HCEC 1CT (cell line): ENCODE measurements at regions not wholly inside any gene's neighbourhood (a gene's known extent, or its start where the extent isn't known, plus 50 kb on each side); places are given as distances from the start of the nearest gene placed in this dataset.
A peak's percentile ranks its signal among the peaks of the same experiment; 100 is the strongest.

Experiments
- DNase-seq: peaks from one replicate; pipeline ENCODE4 v3.0.0-alpha.2; 2017

GRCh38 chr6:24987446-24988115 lies 51.8 kb upstream of the RIPOR2 start:
- no peak for DNase-seq

- no peak for DNase-seq
Observed at GRCh38 chr6:24988562-24988961, 52.8 kb upstream of the RIPOR2 start.

DNA sequence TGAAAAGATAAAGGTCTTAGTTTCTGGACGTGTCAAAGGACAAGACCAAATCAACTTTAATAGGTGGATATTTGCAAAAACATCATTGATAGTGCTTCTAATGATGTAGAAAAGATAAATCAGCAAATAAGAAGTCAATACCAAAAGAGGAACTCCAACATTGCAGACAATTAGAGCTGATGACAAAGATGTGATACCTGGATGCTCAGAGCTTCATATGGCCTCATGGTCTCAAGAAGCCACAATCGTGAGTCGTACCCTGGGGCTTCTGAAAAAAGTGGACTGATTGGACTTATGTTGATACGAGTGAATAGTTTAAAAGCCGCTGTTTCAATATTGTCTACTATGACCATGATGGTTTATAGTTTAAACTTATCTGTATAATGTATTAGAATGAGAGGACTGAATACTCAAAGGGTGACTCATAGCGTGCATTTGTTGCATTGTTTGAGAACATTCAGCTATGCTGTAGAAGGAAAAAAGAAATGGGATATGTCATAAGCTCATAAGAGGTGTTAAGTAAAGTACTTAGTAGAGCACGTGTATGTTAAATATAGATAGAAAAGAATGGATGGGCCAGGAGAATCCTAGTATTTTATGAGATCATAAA lies 54.6 kb upstream of the RIPOR2 start:
- peak; percentile 51 for DNase-seq

DNA sequence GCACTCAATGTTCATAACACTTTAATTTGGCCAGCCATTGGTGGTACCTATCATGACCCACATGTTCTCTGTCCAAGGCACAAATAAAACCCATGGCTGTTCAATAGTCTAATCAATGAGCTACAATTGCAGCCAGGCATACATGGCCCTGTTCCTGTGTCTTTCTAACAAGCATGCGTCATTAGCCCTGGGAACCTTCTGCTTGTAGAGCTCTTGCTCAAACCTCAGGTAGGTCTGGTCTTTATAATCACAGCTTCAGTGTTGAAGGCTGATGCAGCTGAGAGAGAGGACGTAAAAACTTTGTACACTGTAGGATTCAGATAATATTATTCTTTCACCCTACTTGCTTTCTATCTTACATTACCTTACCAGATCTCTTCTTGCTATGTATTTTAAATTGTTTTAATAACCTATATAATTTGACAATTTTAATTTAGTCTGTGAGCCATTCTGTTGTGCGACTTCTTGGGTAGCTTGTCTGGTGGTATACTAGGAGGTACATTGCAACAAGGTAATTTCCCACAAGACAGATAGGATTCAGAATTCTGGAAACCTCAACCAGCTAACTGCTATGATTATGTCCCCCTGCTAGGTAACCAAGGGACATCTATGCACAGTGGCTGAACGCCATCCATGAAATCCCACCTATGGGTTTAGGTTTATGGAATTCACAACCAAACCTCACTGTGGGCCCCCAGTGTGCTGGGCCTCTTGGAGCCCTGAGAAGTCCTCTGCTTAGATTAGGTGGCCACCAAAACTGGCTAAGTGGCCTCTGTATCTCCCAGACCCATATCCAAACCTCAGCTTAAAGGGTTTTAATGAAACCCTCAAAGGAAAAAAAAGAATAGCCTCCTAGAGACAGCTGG lies 55.4 kb upstream of the RIPOR2 start:
- no peak for DNase-seq

- peak; percentile 35 for DNase-seq
Observed at GRCh38 chr6:24991810-24992467, 56.2 kb upstream of the RIPOR2 start.

GRCh38 chr6:24994812-24995211 lies 59.1 kb upstream of the RIPOR2 start:
- DNase-seq = no peak

- DNase-seq = no peak
Observed at GRCh38 chr6:24995270-24995669, 59.5 kb upstream of the RIPOR2 start.

- DNase-seq = no peak
Observed at GRCh38 chr6:24996269-24996836, 60.6 kb upstream of the RIPOR2 start.

GRCh38 chr6:24997231-24997630 lies 61.5 kb upstream of the RIPOR2 start:
- no peak for DNase-seq

GRCh38 chr6:24997905-24998304 lies 62.1 kb upstream of the RIPOR2 start:
- no peak for DNase-seq

DNA sequence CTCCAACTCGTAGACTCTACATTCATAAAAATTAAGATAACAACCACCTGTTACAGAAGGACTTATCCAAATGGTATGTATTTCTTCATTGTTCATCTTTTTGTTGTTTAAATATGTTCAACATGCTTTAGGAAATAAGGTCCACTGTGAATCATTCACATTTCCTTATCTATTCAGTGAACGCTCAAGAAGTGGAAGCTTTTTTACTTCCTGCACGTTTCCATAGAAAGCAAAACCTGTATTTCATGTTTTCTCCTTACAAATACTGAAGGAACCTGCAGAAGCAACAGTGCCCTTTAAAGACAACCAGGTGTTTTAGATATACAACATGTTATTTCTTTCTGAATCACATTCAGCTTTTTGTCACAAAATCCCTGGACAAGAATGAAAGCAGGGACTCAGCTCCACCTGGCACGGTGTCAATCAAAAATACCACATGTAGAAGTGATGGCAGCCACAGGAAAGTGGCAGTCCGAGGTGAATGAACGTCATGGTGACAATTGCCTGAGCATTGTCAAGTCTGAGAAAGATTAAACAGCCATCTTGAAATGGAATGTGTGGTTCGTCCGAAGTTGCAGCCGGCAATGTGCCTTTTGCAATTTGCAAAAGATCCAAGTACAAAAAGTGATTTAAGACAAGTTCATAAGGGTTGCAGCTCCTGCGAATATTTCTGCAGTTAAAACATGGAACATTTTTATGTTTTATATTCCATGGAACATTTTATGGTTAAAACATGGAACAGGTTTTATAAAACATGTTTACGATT lies 66.7 kb upstream of the RIPOR2 start:
- DNase-seq = no peak

DNA sequence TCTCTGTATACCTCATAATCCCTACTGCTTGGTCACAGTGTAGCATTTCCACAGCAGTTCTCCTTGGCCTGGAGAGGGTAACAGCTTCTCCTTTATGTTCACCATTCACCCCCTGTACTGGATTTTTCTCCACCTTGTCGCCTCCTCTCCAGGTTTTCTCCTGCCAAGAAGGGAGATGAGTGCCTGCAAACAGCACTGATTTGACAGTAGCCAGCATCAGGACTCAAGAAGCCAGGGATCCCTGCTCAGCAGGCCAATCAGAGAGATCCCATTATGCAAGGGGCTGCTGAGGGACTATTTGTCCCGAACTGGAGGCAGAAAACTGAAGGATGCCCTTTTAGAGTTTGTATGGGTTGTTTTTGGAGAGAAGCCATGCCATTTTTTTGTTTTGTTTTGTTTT lies 68.6 kb upstream of the RIPOR2 start:
- no peak for DNase-seq

- DNase-seq = no peak
Observed at GRCh38 chr6:25005010-25005409, 69.2 kb upstream of the RIPOR2 start.

DNA sequence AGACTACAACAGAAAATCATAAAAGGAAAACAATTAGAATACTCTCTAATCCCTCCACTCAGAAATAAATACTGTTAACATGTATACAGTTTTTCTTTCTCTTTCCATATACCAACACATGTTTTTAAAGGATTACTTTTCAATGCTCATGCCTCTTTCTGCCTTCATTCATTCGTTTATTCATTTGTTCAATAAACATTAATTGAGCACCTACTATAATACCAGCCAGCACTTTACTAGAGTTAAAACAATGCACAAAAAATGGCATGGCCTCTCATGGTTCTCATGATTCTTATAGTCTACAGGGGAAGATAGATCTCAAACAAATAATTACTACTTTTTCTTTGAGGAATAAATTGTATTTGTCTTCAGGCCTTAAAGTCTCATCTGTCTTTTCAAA lies 70.3 kb upstream of the RIPOR2 start:
- no peak for DNase-seq

GRCh38 chr6:25006565-25007001 lies 70.8 kb upstream of the RIPOR2 start:
- DNase-seq = peak; percentile 29

- no peak for DNase-seq
Observed at GRCh38 chr6:25007269-25007699, 71.5 kb upstream of the RIPOR2 start.

DNA sequence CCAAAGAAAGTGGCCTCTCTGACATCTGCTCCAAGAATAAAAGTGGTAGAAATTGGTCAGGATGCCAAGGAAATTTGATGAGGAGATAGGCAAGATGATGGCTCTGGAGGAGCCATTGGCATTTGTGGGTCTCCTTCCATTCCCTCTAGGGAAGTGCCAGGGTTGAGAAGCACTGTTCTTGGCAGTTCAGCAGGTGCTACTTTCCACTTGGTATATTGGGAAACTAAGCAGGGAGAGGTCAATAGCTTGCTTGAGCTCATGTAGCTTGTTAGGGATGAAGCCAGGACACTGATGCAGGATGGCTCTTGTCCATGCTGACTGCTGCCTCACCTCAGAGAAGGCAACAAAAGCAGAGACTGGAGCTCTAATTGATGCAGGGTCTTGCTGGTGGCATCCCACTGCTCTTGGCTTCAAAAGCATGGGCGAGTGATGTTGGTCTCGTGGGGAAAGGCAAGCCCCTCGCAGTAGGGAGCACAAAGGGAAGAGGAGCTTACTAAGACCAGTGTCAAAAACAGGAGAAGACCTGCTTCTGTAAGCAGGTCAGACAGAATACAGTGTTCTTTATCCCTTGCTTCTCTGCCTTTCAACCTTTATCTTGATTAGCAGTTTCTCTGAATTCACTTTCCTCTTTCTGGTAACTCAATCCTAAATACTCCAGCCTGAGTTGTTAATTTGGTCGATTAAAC lies 73.1 kb upstream of the RIPOR2 start:
- DNase-seq = no peak

- DNase-seq = no peak
Observed at GRCh38 chr6:25009393-25009710, 73.6 kb upstream of the RIPOR2 start.

GRCh38 chr6:25010176-25010575 lies 74.4 kb upstream of the RIPOR2 start:
- no peak for DNase-seq

- peak; percentile 61 for DNase-seq
Observed at GRCh38 chr6:25010902-25011625, 75.3 kb upstream of the RIPOR2 start.

- peak; percentile 89 for DNase-seq
Observed at GRCh38 chr6:25012657-25013056, 76.9 kb upstream of the RIPOR2 start.
